Mesodermal cell (in vitro differentiated cells): ENCODE measurements at regions not wholly inside any gene's neighbourhood (a gene's known extent, or its start where the extent isn't known, plus 50 kb on each side); places are given as distances from the start of the nearest gene placed in this dataset.

Source experiments
- H3K27ac ChIP-seq: 2 replicates; pipeline ENCODE4 v1.7.0; 2013; ENCODE audit warnings: mild to moderate bottlenecking, low read depth, low read length, moderate library complexity; ENCODE audit not compliant: severe bottlenecking
- H3K36me3 ChIP-seq: 2 replicates; pipeline ENCODE4 v1.7.1; 2013; ENCODE audit warnings: mild to moderate bottlenecking, low read length, moderate library complexity; ENCODE audit not compliant: control insufficient read depth, insufficient read depth
- H3K4me1 ChIP-seq: one replicate; pipeline ENCODE4 v1.7.1; 2013; ENCODE audit warnings: mild to moderate bottlenecking, low read length; ENCODE audit not compliant: insufficient read depth, control insufficient read depth, poor library complexity, severe bottlenecking
- H3K4me3 ChIP-seq: 2 replicates; pipeline ENCODE4 v1.7.0; 2013; ENCODE audit warnings: low read length, control low read depth, mild to moderate bottlenecking; ENCODE audit not compliant: insufficient read depth, poor library complexity, severe bottlenecking; ENCODE audit errors: extremely low read depth
- H3K9me3 ChIP-seq: 2 replicates; pipeline ENCODE4 v1.7.1; 2013; ENCODE audit warnings: mild to moderate bottlenecking, low read length, moderate library complexity; ENCODE audit not compliant: control insufficient read depth
- WGBS, 2 experiments: methylation state at CpG; one replicate each; pipeline ENCODE4 v1.1.5; 2013; ENCODE audit warnings: missing lambda C conversion rate in 2 of 2; ENCODE audit not compliant: insufficient coverage in 2 of 2; 5-methylcytosine and 5-hydroxymethylcytosine counted together

GRCh38 chr2:48253301-48253700 lies 61.2 kb upstream of the FOXN2 start:
- 100% methylated on average over 1 of the region's 1 CpG; no CpG with 5 or more reads in 1 of the 2 experiments for WGBS, 2 experiments
- peaks cover 15% of the 10 kb centered on the region for H3K4me1 ChIP-seq
- no peak overlapping the region for H3K4me3 ChIP-seq
- no peaks in the 10 kb centered on the region for H3K9me3 ChIP-seq
- H3K36me3 ChIP-seq = no peaks in the 10 kb centered on the region
- no peak overlapping the region for H3K27ac ChIP-seq

GRCh38 chr2:48254839-48255238 lies 59.6 kb upstream of the FOXN2 start:
- H3K4me1 ChIP-seq = peaks cover 2% of the 10 kb centered on the region
- WGBS, 2 experiments = no CpG with 5 or more reads among the region's 1 CpG

GRCh38 chr2:48257456-48257855 lies 57.0 kb upstream of the FOXN2 start:
- Histone ChIP-seq H3K27ac (no peak overlapping the region), H3K4me1 (no peaks in the 10 kb centered on the region), H3K36me3 (no peaks in the 10 kb centered on the region), H3K9me3 (no peaks in the 10 kb centered on the region), H3K4me3 (no peak overlapping the region)
- 90% methylated on average over 1 of the region's 2 CpGs; no CpG with 5 or more reads in 1 of the 2 experiments for WGBS, 2 experiments

More at GRCh38 chr2:48254839-48255238, 59.6 kb upstream of the FOXN2 start:
- Histone ChIP-seq H3K27ac (no peak overlapping the region), H3K9me3 (no peaks in the 10 kb centered on the region), H3K4me3 (no peak overlapping the region), H3K36me3 (no peaks in the 10 kb centered on the region)

- Histone ChIP-seq H3K9me3 (no peaks in the 10 kb centered on the region), H3K4me3 (no peak overlapping the region), H3K36me3 (no peaks in the 10 kb centered on the region), H3K4me1 (no peaks in the 10 kb centered on the region), H3K27ac (no peak overlapping the region)
- 95 to 100% methylated on average over 1 to 2 of the region's 4 CpGs for WGBS, 2 experiments
Measured at GRCh38 chr2:48258481-48259149, 55.9 kb upstream of the FOXN2 start.

GRCh38 chr2:48259811-48260210 lies 54.7 kb upstream of the FOXN2 start:
- Histone ChIP-seq H3K4me1 (no peaks in the 10 kb centered on the region), H3K36me3 (no peaks in the 10 kb centered on the region), H3K4me3 (no peak overlapping the region), H3K9me3 (no peaks in the 10 kb centered on the region), H3K27ac (no peak overlapping the region)
- no CpG with 5 or more reads among the region's 1 CpG for WGBS, 2 experiments

- WGBS, 2 experiments = 100% methylated on average over 1 of the region's 1 CpG; no CpG with 5 or more reads in 1 of the 2 experiments
- Histone ChIP-seq H3K9me3 (no peaks in the 10 kb centered on the region), H3K4me3 (no peak overlapping the region), H3K4me1 (no peaks in the 10 kb centered on the region), H3K27ac (no peak overlapping the region), H3K36me3 (no peaks in the 10 kb centered on the region)
Measured at GRCh38 chr2:48264627-48265026, 49.9 kb upstream of the FOXN2 start.
